Hematopoietic multipotent progenitor cell (in vitro differentiated cells): ENCODE measurements at regions not wholly inside any gene's neighbourhood (a gene's known extent, or its start where the extent isn't known, plus 50 kb on each side); places are given as distances from the start of the nearest gene placed in this dataset.
"Not testable (repeated sequence)": the region's sequence is repeated elsewhere in the genome, so short reads cannot be mapped to it uniquely, and the experiment has no call there.

ENCODE experiments used
- DNase-seq, 3 donors: peaks; one replicate each; pipeline ENCODE4 v3.0.0-alpha.2; 2011 to 2015; ENCODE audit warnings: low read depth in 2 of 3, low spot score in 2 of 3

DNA sequence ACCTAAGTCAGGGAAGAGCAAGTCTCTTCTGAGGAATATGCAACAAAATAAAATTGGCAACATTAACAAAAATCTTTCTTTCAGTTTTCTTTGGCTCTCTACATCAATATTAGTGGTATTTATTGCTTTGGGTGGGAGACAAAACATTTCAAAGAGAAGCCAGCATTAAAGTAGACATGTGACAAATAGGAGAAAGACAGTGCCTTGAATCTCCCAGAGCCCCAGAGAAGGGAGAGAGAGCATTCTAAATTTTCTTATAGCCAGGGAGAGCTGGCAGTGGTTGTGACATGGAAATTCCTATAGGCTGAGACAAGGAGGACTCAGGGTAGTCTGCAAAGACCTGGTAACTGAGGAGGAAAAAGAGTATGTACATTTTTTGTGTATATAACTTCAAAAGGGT lies 79.4 kb upstream of the NREP start:
- no peak for DNase-seq

DNA sequence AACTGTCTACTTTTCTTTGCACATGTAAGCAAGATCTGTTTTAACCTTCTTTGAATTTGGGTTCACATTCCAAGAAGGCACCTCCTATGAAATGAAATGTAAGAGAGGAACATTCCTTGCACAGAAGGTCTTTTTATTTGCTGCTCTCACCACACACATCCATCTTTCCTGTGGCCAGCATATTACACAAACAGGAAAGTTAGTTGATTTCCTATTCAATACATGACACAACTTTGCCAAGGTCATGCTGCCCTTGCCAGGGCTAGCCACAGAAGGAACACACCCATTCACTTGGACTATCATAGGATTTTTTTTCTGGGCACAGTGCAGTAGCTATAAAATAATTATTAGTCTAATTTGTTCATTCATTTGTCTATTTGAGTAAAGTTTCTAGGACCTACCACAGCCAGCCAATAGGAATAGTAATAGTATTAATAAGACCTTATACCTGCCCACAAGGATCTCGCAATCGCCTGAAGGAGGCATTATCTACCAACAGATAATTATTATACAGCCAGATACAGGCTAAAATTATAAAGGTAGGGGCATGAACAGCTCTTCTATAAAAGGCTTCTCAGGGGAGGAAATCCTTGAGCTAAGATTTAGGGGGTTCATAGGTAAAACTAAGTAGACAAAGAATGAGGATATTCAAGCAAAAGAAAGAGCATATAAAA lies 78.1 kb upstream of the NREP start:
- DNase-seq, result peak in 1 of 3 donors; percentile 15

DNA sequence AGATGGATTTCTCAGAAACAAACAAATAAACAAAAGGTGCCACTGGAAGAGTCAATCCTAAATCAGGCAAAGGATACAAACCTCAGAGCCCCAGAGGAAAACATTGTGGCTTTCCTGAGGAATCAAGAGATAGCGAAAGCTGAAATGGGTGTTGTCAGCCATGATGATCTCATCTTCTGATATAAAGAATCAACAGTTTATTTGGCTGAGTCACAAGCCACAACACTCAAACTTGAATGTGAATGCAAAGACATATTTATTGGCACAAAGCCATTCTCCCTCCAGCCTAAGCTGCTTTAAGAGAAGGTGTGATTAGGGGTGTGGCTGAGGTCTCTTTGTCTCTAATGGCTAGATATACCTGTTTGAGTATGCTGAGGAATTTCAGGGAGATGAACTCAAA lies 73.3 kb upstream of the NREP start:
- DNase-seq, result peak in 1 of 3 donors; percentile 16

DNA sequence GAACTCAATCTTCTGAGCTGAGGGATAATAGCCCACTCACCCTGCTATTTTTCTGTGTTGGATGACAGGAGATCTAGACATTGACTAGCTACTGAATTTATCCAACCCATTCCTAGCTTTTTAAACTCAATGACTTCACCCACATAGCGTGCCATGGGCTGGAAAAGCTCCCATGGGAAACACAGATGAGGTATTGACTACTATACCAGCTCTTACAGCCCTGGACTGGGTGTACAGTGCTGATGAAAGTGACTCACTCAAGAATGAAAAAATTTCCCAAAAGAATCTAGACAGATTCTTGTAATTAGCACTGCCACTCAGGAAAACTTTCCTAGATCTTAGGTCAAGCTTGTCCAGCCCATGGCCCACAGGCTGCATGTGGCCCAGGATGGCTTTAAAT lies 72.7 kb upstream of the NREP start:
- DNase-seq, result no peak

DNA sequence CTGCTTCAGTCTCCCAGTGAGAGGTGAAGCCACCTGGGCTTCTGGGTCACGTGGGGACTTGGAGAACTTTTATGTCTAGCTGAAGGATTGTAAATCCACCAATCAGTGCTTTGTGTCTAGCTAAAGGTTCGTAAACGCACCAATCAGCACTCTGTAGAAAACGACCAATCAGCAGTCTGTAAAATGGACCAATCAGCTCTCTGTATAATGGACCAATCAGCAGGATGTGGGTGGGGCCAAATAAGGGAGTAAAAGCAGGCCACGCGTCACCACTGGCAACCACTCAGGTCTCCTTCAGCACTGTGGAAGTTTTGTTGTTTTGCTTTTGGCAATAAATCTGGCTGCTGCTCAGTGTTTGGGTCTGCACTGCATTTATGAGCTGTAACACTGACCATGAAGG lies 69.1 kb upstream of the NREP start:
- DNase-seq, result no peak

DNA sequence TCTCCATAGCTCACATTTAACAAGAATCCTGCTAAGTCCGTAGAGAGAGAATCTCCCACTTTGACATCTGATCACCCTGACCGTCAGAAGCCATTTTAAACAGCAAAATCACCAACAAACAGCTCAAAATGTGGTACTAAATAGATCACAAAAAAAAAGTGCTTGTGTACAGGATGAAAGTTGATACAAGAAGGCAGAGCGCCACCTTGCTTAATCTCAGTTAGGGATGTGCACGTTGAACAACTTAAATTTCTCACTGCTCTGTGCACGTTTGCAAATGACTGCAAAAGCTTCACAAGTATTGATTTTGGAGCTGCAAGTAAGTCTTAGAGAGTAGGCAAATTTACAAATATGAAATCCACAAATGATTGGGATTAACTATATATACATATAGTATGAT lies 63.1 kb upstream of the NREP start:
- peak in 2 of 3 donors; percentile 9 to 40 for DNase-seq

DNA sequence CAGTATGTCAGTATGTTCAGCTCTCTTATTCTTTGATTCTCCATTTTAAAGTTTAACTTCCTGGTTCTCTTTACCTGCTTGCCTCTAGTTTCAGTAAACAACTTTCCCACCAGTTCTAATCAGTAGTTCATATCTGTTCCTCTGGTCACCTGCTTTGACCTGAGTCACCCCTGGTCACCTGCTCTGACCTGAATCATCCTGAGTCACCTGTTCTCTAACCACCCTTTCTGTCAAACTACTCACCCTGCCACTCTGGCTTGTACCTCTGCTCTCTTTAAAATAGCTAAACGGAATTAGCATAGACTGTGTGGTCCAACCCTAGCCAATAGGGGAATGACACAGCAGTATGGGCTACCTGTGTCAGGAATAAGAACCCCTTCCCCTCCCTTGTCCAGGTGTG lies 62.0 kb upstream of the NREP start:
- DNase-seq, result not testable (repeated sequence)

DNA sequence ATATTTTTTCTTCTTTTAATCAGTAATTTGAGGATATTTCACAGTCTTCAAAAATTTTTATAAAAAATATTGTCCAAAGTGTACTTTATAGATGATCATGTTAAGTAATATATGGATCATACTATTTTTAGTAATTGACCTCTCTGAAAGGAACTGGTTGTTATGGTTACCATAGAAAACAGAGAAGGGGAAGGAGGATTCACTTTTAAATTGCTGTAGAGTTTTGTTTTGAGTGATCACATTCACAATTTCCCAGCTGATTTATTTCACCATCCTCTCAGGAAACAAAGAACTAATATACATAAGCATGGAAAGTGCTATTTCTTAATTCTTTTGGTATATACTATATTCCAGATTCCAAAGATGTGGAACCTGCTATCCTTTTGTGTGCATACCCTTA lies 56.5 kb upstream of the NREP start:
- DNase-seq, result no peak

DNA sequence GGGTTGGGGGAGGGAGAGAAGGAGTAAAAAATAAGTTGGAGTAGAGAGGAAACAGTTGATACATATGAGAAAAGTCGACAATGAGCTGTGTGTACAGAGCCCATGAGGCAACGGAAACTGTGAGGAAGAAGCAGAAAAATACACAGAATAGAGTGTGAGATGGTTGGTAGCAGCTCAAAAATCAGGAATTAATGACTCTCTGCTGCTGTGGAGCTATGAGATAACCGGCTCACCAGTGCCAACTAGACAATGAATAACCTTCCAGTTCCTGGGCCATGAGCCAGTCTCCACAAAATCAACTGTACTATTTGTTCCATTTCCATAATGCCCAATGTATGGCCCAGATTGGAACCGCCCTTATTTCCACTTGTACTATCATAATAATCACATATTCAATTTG lies 53.1 kb upstream of the NREP start:
- no peak for DNase-seq
